Stimulated activated naive CD8-positive, alpha-beta T cell treated with anti-CD3 and anti-CD28 coated beads, Interleukin-15, Interleukin-2, amounts not matched to agents 100 U/mL and 50 U/mL, for 24 hours (primary cell): ENCODE measurements at regions not wholly inside any gene's neighbourhood (a gene's known extent, or its start where the extent isn't known, plus 50 kb on each side); places are given as distances from the start of the nearest gene placed in this dataset.
"Not testable (repeated sequence)": the region's sequence is repeated elsewhere in the genome, so short reads cannot be mapped to it uniquely, and the experiment has no call there.

Source experiments
- ATAC-seq: fragments of 150-1000 bp; cut with Tn5 transposase; one replicate; pipeline ENCODE4 v1.10.0; 2021
- DNase-seq: peaks from one replicate; pipeline ENCODE4 v3.0.0; 2021

DNA sequence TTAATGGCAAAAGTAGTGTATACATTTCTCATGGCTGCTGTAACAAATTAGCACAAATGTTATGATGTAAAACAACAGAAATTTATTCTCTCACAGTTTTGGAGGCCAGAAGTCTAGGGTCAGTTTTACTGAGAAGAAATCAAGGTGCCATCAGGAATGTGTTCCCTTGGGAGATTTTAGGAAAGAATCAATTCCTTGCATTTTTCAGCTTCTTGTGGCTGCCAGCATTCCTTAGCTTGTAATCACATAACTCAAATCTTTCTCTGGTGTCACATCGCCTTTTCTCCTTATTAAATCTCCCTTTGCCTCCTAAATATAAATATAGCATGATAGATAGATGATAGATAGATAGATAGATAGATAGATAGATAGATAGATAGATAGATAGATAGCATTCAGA, 307.0 kb upstream of the REG3G start:
- ATAC-seq (no peak), DNase-seq (no peak)

DNA sequence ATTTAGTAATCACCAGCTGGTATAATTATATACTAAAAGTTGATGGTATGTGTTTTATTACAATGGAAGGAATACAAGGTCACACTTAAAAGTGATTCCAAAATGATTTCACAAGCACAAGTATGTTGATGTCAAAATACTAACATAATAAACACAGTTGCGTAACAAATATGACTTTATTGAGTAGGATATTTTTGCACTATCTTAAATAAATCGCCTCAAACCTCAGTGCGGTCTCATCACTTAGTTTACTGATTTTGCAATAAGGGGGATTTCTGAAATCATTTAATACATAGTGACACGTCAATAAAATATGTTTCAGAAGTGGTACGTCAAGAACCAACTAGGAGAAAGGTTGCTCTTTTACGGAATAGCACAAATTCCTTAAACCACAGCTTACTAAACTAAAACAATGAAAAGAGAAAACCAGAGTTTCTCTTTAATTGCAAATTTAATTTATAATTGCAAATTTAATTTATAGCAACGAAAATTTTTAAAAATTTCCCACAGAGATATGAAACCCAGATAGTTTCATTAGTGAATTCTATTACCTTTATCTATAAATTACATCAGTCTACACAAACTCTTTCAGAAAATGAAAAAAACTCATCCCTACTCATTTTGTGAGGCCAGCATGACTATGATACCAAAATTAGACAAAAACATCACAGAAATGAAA, 304.0 kb upstream of the REG3G start:
- no peak for ATAC-seq
- DNase-seq = no peak

- no peak for DNase-seq
- ATAC-seq = no peak
Measured at GRCh38 chr2:78734221-78734620, 291.3 kb upstream of the REG3G start.

- DNase-seq (no peak), ATAC-seq (no peak)
Measured at GRCh38 chr2:78739282-78739681, 286.2 kb upstream of the REG3G start.

- ATAC-seq (no peak), DNase-seq (no peak)
Measured at GRCh38 chr2:78749638-78750037, 275.9 kb upstream of the REG3G start.

DNA sequence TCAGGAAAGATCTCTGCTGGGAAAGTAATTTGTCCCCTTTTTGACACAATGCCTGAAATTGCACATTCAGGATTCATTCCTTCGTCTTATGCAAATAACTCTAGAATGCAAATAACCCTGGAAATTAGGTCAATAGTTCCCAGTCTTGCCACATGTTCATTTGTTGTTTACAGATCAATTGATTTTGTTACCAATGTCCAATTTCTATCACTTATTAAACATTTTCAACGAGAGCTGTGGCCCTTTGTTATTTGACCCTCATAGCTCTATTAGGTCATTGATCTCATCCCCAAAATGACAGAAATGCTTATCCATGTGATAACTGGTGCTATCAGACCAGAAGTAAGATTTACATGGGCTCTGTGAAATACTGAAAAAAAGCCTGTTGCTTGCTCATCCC, 275.3 kb upstream of the REG3G start:
- ATAC-seq (no peak), DNase-seq (no peak)

DNA sequence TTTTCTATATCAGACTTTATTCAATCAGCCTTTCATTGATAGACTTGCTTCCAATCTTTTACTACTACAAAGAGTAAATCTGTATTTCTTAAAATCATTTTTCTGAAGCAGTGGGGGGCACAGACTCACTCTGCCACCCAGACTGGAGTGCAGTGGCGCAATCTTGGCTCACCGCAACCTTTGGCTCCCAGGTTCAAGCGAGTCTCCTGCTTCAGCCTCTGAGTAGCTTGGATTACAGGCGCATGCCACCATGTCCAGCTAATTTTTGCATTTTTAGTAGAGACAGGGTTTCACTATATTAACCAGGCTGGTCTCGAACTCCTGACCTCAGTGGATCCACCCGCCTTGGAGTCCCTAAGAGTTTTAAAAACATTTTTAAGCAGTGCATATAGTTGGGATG, 270.6 kb upstream of the REG3G start:
- no peak for ATAC-seq
- no peak for DNase-seq

- DNase-seq (no peak), ATAC-seq (no peak)
Measured at GRCh38 chr2:78757191-78757590, 268.3 kb upstream of the REG3G start.

DNA sequence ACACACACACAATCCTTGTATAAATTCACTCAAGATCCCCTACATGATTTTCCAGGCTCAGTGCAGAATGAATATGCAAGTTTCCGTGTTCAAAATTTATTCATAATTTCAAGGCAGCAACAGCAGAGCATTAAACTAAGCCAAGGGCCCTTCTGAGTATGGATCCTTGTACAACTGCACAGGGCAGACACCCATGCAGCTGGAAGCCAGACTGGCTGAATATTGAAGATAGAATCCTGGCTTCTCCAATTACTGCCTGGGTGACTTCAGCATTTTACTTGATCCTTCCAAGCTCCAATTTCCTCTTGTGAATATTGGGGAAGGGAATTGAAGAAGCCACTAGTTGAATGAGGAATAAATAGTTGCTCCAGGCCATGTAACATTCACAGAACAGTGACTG, 267.9 kb upstream of the REG3G start:
- DNase-seq (no peak), ATAC-seq (no peak)

DNA sequence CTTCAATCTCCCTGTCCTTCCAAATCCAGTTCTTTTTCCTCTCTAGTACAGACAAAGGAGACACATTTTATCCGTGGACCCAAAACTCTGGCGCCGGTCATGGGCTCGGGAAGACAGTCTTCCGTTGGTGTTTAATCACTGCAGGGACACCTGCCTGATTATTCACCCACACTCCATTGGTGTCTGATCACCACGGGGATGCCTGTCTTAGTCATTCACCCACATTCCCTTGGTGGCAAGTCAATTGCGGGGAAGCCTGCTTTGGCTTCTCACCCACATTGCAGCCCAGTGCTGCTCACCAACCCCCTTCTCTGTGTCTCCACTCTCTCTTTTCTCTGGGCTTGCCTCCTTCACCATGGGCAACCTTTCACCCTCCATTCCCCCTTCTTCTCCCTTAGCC, 266.7 kb upstream of the REG3G start:
- ATAC-seq, DNase-seq: not testable (repeated sequence)

GRCh38 chr2:78766459-78766858, 259.0 kb upstream of the REG3G start:
- DNase-seq = no peak
- no peak for ATAC-seq

- DNase-seq (no peak), ATAC-seq (no peak)
Measured at GRCh38 chr2:78768016-78768415, 257.5 kb upstream of the REG3G start.

DNA sequence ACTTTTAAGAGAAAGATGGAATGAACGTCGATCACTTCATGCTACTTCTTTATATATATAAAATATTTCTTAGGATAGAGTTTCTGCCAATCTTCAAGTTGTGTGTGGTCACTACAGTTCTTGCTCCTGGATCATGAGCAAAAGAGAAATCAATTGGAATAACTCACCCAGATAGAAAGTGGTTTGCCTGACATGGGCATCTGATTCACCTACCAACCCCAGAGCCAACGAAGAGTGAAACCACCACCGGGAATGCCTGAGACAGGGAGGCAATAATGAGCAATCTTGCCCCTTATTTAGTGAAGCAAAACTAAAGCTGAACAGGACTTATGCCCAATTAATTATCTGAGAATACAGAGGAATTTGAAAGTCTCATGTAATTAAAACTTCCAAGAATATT, 250.2 kb upstream of the REG3G start:
- ATAC-seq (no peak), DNase-seq (no peak)

GRCh38 chr2:78778756-78779510, 246.6 kb upstream of the REG3G start:
- no peak for ATAC-seq

GRCh38 chr2:78779761-78780160, 245.7 kb upstream of the REG3G start:
- ATAC-seq = no peak
- no peak for DNase-seq

More at GRCh38 chr2:78778756-78779510, 246.6 kb upstream of the REG3G start:
- no peak for DNase-seq

GRCh38 chr2:78780256-78780655, 245.2 kb upstream of the REG3G start:
- no peak for DNase-seq

GRCh38 chr2:78780864-78781583, 244.5 kb upstream of the REG3G start:
- no peak for ATAC-seq

More at GRCh38 chr2:78780256-78780655, 245.2 kb upstream of the REG3G start:
- no peak for ATAC-seq

DNA sequence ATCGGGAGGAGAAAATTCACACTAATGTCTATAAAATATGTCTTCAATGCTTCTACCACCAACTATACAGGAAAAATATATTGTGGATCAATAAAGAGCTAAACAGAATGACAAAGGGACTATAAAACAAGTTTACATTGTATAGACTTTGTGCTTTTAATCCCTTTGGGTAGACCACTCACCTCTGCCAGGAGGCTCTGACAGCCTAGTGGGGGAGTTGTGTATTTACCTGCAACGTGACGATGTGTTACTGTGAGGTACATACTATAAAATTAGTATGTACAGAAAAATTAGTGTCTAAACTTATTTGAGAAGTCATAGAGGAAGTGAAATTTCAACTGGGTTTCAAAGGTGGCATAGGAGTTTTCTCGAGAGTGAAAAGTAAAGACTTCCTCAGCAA, 243.3 kb upstream of the REG3G start:
- ATAC-seq (no peak), DNase-seq (no peak)

More at GRCh38 chr2:78780864-78781583, 244.5 kb upstream of the REG3G start:
- DNase-seq = no peak

DNA sequence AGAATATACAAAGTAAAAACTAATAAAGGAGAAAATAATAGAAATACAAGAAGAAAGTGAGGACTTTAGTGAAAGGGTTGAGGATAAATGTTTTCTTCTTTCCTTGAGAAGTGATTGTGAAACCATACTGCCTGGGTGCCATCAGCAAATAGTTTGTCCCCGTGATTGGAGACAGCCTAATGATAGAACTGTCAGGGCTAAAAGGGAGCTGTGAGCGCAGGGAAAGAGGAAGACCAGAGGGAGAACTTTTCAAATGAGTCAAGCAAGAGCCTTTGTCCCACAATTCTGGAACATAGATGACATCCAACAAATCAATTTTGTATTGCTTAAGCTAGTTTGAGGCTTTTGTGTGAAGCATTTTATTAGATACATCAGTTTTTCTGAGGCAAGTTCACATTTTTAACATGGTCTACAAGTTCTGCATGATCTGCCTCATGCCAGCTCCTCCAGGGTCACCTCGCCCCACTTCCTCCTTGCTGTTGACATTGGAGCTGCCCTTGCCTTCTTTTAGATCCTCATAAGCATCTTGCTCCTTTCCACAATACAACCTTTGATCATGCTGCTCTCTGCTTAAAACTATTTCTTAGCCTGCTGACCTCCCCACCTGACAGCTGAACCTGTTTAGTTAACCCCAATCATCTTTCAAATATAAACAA, 213.4 kb upstream of the REG3G start:
- ATAC-seq = no peak
- DNase-seq = no peak

DNA sequence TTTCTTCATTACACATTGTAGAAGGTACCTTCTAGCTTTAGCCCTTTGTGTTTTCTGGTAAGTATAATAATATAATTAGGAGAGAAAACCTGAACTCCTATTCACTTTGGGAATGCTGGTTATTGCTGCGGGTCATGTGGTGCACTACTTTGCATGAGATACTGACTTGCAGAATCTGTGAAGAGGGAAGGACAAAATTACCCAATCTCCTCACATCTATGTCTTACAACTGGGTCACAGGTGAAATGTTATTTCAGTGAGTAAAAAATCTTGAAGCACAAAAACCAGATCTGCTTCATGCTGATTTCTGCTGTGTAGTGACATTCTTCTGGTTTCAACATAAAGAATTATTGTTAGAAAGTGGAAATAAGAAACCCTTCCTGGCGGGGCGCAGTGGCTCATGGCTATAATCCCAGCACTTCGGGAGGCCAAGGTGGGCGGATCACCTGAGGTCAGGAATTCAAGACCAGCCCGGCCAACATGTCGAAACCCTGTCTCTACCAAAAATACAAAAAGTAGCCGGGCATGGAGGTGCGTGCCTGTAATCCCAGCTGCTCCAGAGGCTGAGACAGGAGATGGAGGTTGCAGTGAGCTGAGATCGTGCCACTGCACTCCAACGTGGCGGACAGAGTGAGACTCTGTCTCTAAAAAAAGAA, 211.0 kb upstream of the REG3G start:
- DNase-seq = no peak
- ATAC-seq = no peak

GRCh38 chr2:78817430-78817829, 208.1 kb upstream of the REG3G start:
- no peak for DNase-seq
- no peak for ATAC-seq

DNA sequence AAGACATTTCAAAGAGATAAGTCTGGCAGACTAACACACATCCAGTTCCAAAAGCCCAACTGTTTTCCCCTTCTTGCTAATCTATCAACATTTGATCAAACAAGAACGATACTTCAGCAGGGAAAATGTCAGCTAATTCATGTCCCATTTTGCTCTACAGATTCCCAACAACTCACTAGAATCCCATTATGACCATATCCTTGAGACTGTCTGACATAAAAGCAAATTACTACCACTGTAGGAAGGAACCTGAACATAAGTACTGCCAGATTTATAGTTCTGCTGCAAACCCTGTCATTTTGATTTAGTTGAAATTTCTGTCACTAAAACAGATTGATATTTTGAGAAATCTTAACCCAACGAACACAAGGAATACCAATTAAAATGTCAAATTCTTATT, 193.0 kb upstream of the REG3G start:
- no peak for ATAC-seq
- DNase-seq = no peak
